IPS DF 19.7 (cell line): ENCODE measurements at regions not wholly inside any gene's neighbourhood (a gene's known extent, or its start where the extent isn't known, plus 50 kb on each side); places are given as distances from the start of the nearest gene placed in this dataset.
"Not testable (repeated sequence)": the region's sequence is repeated elsewhere in the genome, so short reads cannot be mapped to it uniquely, and the experiment has no call there.

Experiments used
- DNase-seq: peaks from one replicate; pipeline ENCODE4 v3.0.0-alpha.2; 2013; ENCODE audit warnings: low read depth, low spot score

- not testable (repeated sequence) for DNase-seq
Measured at GRCh38 chr2:185988907-185989306, 250.3 kb downstream of the FSIP2 start.

GRCh38 chr2:185990861-185991525, 252.4 kb downstream of the FSIP2 start:
- no peak for DNase-seq

GRCh38 chr2:185998562-185999070, 260.0 kb downstream of the FSIP2 start:
- no peak for DNase-seq

GRCh38 chr2:186009341-186009740, 270.7 kb downstream of the FSIP2 start:
- peak; percentile 15 for DNase-seq

- DNase-seq: no peak
Measured at GRCh38 chr2:186017278-186017677, 278.7 kb downstream of the FSIP2 start.

- no peak for DNase-seq
Measured at GRCh38 chr2:186024921-186025320, 286.3 kb downstream of the FSIP2 start.

- no peak for DNase-seq
Measured at GRCh38 chr2:186027922-186028321, 289.3 kb downstream of the FSIP2 start.

DNA sequence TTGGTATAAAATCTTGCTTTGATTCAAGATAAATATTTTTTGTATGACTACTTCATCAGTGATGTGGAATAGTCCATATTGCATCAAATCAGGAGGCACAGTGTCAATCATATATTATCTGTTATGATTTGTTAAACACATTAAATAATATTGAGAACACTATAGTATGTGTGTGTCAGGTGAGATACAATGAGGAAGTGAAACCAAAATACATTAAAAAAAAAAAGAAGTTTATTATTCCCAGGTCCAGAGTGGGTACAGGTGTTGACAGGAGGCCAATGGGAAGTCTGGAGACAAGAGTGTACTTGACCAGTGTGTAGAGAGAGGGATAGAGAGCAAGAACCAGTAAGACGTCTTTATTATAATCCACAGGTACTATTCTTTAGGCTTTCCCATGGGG, 292.6 kb downstream of the FSIP2 start:
- DNase-seq: no peak

GRCh38 chr2:186032102-186032738, 293.6 kb downstream of the FSIP2 start:
- DNase-seq: no peak

DNA sequence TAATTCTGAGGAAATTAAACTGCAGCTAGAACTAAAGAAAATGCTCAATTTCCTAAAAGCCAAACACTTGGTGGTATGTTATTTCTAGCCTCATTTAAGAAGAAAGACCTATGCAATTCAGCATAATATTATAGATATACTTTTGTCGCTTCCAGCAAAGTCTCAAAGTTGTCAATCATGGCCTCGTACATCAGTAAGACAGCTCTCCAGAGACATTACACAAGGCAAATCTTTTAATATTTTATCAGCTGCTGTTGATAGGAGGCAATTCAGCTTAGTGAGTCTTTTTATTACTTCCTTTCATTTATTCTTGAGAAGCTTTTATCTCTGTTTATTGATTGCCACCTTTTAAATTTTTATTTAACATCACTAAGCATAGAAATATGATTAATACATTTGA, 294.3 kb downstream of the FSIP2 start:
- no peak for DNase-seq

GRCh38 chr2:186033541-186033940, 294.9 kb downstream of the FSIP2 start:
- DNase-seq: no peak

GRCh38 chr2:186036862-186037449, 298.4 kb downstream of the FSIP2 start:
- no peak for DNase-seq

- no peak for DNase-seq
Measured at GRCh38 chr2:186042207-186043028, 303.8 kb downstream of the FSIP2 start.

- no peak for DNase-seq
Measured at GRCh38 chr2:186044761-186045160, 306.2 kb downstream of the FSIP2 start.

DNA sequence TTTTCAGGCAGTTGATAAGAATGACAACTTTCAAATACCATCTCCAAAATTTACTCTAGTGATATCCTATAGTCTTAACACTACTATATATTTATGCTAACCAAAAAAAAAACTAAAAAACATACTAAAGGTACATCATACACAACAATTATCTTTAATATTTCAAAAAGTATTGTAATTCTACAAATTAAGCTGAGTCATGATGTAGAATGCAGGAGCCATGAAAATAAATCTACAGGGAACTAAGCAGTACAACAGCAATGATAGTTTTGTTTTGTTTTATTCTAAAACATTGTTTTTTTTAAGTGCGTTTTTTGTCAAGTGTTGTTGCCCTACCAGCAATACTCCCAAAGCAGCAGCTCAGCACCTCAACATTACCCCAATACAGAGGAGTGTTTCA, 314.3 kb downstream of the FSIP2 start:
- DNase-seq: no peak

- peak; percentile 5 for DNase-seq
Measured at GRCh38 chr2:186058614-186059013, 320.0 kb downstream of the FSIP2 start.

- DNase-seq: no peak
Measured at GRCh38 chr2:186059096-186059495, 320.5 kb downstream of the FSIP2 start.

- no peak for DNase-seq
Measured at GRCh38 chr2:186060744-186061440, 322.3 kb downstream of the FSIP2 start.

GRCh38 chr2:186064507-186064906, 325.9 kb downstream of the FSIP2 start:
- DNase-seq: no peak

DNA sequence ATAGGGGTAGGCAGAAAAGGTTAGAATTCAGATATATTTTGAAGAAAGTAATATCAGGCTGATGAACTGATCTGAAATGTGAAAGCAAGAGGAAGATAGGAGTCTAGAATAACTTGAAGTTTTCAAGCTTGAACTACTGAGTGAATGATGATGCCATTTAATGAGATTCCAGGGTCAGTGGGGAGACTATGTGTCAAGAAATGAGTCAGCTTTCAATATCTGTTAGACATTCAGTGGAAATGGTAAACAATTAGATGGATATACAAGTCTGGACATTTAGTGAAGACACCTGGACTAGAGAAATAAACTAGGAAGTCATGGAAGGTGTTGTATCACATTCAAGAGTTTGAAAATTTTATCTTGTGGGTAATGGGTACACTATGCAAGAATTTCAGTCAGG, 326.9 kb downstream of the FSIP2 start:
- DNase-seq: no peak

- DNase-seq: no peak
Measured at GRCh38 chr2:186068139-186068801, 329.7 kb downstream of the FSIP2 start.
